Mucosa of stomach (tissue), 1 donor: ENCODE measurements at regions not wholly inside any gene's neighbourhood (a gene's known extent, or its start where the extent isn't known, plus 50 kb on each side); places are given as distances from the start of the nearest gene placed in this dataset.

Source experiments
- H3K27me3 ChIP-seq: one replicate; pipeline ENCODE4 v1.7.0; 2013; ENCODE audit warnings: mild to moderate bottlenecking, low read length; ENCODE audit not compliant: control insufficient read depth, insufficient read depth
- H3K36me3 ChIP-seq: one replicate; pipeline ENCODE4 v1.7.0; 2013; ENCODE audit warnings: low read length; ENCODE audit not compliant: control insufficient read depth, insufficient read depth
- H3K4me1 ChIP-seq: one replicate; pipeline ENCODE4 v1.7.0; 2013; ENCODE audit warnings: mild to moderate bottlenecking, low read length; ENCODE audit not compliant: control insufficient read depth, insufficient read depth
- H3K4me3 ChIP-seq: one replicate; pipeline ENCODE4 v1.7.0; 2013; ENCODE audit warnings: low read length
- H3K9ac ChIP-seq: one replicate; pipeline ENCODE4 v1.7.0; 2013; ENCODE audit warnings: mild to moderate bottlenecking, low read length, moderate library complexity
- H3K9me3 ChIP-seq: one replicate; pipeline ENCODE4 v1.7.0; 2013; ENCODE audit warnings: mild to moderate bottlenecking, low read length, moderate library complexity; ENCODE audit not compliant: control insufficient read depth
- donor health status: Pancreatic carcinoma.

DNA sequence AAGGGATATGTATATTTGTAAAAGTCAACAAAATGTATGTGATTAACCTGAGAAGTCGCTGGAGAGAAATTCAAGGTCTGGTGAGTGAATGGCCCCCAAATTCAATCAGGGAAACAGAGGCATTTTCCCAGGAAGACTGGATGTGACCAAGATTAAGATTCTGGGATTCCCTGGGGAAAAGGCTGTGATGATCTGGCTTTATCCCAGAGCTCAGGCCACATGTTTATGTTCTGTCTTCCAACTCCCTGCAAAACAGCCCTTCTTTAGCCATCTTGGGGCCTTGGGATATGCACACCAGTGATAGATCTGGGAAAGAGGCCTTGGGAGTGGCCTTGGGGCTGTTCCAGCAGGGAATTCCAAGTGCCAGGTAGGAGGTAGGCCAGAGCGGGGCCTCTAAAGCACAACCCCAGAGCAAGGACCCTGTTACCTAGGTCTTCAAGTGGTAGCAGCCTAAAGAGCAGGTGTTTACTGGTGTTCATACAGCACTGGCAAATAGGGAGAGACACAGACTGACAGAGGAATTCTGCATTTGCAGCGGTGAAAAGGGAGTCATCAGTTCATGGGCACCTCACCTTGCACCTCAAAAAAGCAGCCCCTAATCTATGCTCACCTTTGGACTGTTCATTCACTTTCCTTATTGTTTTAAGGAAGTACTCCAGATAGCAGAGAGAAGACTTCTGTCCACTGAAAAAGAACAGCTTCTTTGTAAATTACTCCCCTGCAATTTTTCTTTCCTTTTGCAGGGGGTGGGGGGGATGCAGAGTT, 312.4 kb downstream of the BUD13 start:
- Histone ChIP-seq H3K4me1 (peaks cover 8% of the 10 kb centered on the region), H3K9ac (no peak overlapping the region)

DNA sequence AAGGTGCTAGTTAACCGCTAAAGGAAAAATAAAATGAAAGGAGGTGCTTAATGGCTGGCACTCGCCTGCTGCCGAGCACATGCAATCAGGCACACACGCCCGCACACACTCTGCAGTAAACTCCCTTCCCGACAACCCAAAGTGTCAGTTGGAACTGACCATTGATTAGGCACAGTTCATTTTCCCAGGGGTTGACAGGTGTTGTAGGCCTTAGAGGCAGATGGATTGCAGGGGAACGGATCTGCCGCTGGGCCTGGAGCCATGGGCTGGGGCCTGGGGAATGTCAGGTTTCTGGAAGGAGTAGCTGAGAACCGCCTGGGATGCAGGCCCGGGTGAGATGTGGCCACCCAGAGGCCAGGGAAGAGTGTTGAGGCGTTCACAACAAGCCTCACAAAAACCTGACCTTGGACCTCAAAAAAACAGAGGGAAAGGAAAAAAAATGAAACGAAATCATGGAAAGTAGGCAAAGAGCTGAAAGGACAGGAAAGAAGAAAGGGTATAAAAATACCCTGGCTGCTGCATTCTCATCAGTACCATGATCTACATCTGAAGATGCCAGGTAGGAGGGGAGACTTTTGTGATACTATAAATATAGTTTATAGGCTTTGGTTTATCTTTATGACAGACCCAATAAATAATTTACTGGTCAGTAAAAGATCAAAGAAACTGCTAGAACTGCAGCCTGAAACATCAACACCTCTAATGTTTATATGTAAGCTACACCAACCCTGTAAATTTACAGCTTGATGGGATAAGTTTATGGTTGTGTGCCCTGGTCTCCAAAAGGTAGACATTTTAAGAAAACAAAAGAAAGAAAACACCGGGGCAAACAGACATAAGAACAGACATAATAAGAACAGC, 313.4 kb downstream of the BUD13 start:
- H3K9ac ChIP-seq = no peak overlapping the region
- H3K36me3 ChIP-seq = no peaks in the 10 kb centered on the region
- H3K9me3 ChIP-seq = no peaks in the 10 kb centered on the region
- H3K4me1 ChIP-seq = peaks cover 8% of the 10 kb centered on the region
- no peaks in the 10 kb centered on the region for H3K27me3 ChIP-seq
- no peak overlapping the region for H3K4me3 ChIP-seq

More for the DNA sequence above, 312.4 kb downstream of the BUD13 start:
- Histone ChIP-seq H3K9me3 (no peaks in the 10 kb centered on the region), H3K36me3 (no peaks in the 10 kb centered on the region), H3K27me3 (no peaks in the 10 kb centered on the region), H3K4me3 (no peak overlapping the region)

DNA sequence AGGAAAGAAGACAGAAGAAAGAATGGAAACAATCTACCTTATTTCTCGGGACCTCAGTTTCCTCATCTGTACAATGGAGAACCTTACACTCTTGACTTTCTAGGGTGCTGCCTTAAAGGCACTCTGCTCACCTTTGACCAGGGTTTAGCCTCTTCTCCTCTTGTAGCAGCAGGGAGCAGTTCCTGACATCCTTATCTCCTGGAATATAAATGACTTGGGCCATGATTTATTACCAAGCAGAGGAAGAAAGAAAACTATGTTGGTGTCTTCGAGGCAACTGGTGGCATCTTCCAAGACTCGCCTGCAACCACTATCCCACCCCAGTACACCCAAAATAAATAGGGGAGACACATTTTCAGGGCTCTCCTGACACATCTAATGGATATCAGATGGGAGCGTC, 314.2 kb downstream of the BUD13 start:
- Histone ChIP-seq H3K4me3 (no peak overlapping the region), H3K27me3 (no peaks in the 10 kb centered on the region), H3K9ac (no peak overlapping the region), H3K36me3 (no peaks in the 10 kb centered on the region), H3K4me1 (peaks cover 8% of the 10 kb centered on the region), H3K9me3 (no peaks in the 10 kb centered on the region)

DNA sequence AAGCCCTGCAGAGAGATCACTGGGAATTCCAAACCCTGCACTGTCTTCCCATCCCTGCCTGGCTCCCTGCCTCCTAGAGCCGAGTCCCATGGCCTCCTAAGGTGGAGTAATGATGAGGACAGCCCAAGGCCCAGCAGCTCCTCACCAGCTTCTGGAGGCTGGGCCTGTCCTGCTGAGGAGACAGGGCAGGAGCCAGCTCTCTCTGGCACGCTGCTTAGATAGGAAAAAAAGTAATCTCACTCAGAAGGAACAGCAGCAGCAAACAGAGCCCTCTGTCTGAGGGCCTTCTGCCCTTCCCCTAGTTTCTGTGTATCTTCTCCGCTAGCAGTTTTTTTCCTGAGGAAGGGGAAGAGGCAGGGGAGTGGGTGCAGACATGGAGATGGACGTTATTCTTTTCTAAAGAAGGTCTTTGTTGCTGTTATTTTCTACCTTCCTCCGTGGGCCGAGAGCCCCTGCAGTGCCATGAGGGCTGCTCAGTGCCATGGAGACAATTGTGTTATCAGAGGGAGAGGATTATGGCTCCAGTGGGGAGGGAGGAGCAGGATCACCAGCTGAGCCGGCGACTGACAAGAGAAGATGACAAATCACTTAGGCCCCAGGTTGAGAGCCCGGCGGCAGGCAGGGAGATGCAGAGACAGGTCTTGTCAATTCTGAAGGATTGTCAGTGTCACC, 315.3 kb downstream of the BUD13 start:
- Histone ChIP-seq H3K9ac (no peak overlapping the region), H3K9me3 (no peaks in the 10 kb centered on the region), H3K4me3 (no peak overlapping the region), H3K36me3 (no peaks in the 10 kb centered on the region), H3K4me1 (peaks cover 8% of the 10 kb centered on the region), H3K27me3 (no peaks in the 10 kb centered on the region)

DNA sequence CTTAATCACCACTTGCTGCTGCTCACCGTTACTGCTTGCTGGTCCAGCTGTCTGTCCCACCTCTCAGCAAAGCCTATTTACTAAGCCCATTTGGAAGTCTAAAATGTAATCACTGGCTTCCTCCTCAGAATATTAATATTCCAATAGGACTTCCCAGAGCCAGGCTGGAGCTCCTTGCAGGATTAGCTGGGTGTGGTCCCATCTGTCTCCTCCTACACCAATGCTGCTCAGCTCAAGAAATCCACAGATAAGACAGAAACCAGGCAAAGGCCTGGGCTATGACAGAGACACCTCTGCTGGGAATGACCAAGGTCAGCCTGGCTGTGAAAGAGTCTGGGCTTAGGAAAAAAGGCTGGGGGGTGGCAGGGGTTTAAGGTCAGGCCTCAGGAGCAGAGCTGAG, 317.8 kb downstream of the BUD13 start:
- no peak overlapping the region for H3K9ac ChIP-seq
- H3K9me3 ChIP-seq = no peaks in the 10 kb centered on the region
- no peak overlapping the region for H3K4me3 ChIP-seq
- H3K36me3 ChIP-seq = no peaks in the 10 kb centered on the region
- H3K4me1 ChIP-seq = peaks cover 2% of the 10 kb centered on the region
- no peaks in the 10 kb centered on the region for H3K27me3 ChIP-seq

DNA sequence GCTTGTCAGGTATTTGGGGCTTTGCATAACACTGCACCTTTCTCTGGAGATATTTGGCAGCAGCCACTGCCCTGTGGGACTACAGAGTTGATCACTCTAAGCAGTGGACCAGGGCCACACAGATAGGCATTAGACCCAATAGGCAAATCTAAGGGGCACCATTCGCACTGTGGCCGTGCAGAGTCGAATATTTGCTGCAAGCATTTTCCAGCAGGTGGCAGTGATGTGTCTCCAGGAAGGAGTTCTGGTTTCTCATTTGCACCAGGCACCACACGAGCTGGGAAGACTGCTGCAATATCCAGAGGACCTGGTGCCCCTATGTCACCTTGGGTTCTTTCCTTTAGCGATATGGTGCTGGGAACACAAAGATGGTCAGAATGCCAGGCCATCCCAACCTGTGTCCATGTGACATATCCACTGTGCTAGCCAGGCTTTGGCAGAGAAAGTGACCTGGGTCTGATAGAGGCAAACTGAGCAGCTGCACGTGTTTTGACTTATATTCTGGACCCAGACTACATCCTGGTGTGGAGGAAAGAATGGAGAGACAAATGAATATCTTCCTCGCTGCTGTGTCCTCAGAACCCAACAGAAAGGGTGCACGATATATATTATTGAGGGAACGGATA, 318.7 kb downstream of the BUD13 start:
- Histone ChIP-seq H3K9ac (no peak overlapping the region), H3K4me3 (no peak overlapping the region), H3K36me3 (no peaks in the 10 kb centered on the region), H3K27me3 (no peaks in the 10 kb centered on the region), H3K9me3 (no peaks in the 10 kb centered on the region), H3K4me1 (no peaks in the 10 kb centered on the region)

DNA sequence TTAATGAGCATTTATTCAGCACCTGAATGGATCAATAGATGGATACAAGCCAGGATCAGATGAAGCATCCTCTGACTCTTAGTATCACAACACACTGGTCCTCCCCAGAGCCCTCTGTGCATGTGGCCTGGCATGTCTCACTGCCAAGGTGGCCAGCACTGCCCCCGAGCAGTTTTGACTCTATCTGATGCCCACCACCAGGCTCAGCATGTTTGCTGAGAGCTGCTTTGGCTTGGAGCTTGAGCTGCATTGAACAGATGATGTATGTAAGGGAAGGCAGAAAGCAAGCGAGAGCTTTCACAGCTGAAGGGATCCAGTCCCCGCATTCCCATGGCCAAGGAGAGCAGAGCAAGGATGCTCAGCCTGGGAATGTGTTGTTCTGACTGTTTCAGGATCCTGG, 320.3 kb downstream of the BUD13 start:
- Histone ChIP-seq H3K9ac (no peak overlapping the region), H3K36me3 (no peaks in the 10 kb centered on the region), H3K4me3 (no peak overlapping the region), H3K9me3 (no peaks in the 10 kb centered on the region), H3K27me3 (no peaks in the 10 kb centered on the region), H3K4me1 (peaks cover 3% of the 10 kb centered on the region)

DNA sequence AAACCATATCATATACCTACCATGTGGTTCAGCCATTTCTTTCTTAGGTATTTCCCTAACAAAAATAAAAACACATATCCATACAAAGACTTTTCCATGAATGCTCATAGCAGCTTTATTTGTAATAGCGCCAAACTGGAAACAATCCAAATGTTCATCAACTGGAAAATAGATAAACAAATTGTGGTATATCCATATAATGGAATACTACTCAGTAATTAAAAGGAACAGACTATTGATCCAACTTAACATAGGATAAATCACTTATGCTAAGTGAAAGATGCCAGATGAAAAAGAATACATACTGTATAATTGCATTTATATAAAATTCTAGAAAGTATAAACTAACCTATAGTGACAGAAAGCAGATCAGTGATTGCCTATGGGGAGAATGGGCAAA, 323.3 kb downstream of the BUD13 start:
- H3K27me3 ChIP-seq = no peaks in the 10 kb centered on the region
- no peak overlapping the region for H3K9ac ChIP-seq
- H3K9me3 ChIP-seq = no peaks in the 10 kb centered on the region
- H3K4me3 ChIP-seq = no peak overlapping the region
- H3K36me3 ChIP-seq = no peaks in the 10 kb centered on the region
- H3K4me1 ChIP-seq = peaks cover 29% of the 10 kb centered on the region

DNA sequence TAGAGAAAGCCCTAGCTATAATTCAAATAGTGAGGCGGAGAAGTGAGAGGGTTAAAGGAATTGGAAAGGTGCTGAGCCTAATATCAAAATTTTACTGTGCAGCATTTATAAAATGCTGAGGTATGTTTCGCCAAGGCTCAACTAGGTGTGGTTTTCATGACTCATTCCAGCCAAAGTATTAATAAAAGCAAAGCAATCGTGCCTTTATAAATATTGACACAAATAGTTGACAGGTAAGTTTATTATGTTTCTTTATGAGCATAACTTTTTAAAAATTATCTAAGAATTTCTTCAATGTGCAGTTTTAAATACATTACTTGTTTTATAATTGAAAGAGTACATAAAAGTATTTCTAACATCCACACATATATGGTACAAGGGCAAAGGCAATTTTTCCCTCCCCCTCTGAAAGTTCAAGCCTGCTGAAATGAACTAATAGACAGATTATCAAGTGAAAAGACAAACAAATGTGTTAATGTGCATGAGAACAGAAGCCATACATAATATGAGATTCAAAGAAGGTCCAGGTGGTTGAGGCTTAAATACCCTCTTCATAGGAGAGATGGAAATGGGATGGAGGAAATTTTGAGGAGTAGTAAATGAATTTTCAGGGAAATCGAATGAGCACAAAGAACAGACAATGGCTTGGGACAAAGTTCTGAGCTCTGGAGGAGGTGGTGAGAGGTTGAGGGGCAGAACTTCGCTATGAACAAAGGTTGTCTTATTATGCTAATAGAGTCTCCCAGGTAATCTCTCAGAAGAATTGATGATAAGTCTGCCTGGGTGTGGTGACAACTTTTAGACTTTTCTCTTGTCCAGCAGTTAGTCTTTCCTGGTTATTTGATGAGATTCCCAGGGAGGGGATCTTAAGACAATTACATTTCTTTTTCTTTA, 326.5 kb downstream of the BUD13 start:
- peaks cover 29% of the 10 kb centered on the region for H3K4me1 ChIP-seq
- no peaks in the 10 kb centered on the region for H3K27me3 ChIP-seq
- H3K36me3 ChIP-seq = no peaks in the 10 kb centered on the region
- H3K9ac ChIP-seq = no peak overlapping the region
- no peaks in the 10 kb centered on the region for H3K9me3 ChIP-seq
- H3K4me3 ChIP-seq = no peak overlapping the region

DNA sequence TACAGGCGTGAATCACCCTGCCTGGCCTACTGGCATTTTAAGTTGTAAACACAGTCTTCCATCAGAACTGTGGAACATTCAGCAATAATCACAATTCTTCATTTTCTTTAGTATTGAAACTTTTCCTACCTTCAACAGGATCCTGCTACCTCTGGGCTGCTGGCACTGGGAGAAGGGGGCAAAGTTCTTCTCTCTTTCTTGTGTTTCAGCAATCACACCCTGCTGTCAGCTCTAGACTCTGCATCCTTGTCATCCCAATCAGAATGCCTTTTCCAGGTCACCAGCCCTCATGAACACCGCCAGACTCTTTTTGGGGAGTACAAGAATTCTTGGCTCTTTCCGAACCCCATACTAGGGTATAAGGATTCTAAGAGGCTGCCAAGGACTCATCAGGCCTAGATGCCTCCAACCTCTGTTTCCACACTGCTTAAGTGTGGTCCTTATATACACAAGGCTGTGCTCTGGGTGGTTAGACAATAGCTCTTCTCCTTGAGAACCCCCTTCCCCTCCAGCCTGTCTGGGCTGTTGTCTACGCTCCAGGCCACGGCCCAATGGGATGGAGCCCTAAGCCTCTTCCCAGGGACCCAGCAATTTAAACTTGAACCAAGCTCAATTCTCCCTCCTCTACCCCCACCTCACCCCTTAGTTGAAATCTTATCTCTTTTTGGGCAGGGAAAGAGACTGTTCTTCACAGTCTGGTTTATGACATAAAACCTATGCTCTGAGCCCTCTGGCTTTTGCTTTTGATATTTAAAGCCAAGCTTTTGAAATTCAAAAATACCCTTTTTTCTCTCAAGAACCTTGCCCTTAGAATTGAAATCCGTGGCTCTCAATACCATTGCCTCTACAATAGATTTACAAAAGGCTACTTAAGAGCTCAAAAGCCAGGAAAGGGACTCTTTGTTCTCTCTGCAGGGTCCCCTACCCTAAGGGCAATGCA, 327.4 kb downstream of the BUD13 start:
- no peak overlapping the region for H3K9ac ChIP-seq
- no peaks in the 10 kb centered on the region for H3K9me3 ChIP-seq
- H3K36me3 ChIP-seq = no peaks in the 10 kb centered on the region
- no peaks in the 10 kb centered on the region for H3K27me3 ChIP-seq
- H3K4me3 ChIP-seq = no peak overlapping the region
- H3K4me1 ChIP-seq = peaks cover 29% of the 10 kb centered on the region
